ENCODE measurements at regions not wholly inside any gene's neighbourhood (a gene's known extent, or its start where the extent isn't known, plus 50 kb on each side); places are given as distances from the start of the nearest gene placed in this dataset.

DNA sequence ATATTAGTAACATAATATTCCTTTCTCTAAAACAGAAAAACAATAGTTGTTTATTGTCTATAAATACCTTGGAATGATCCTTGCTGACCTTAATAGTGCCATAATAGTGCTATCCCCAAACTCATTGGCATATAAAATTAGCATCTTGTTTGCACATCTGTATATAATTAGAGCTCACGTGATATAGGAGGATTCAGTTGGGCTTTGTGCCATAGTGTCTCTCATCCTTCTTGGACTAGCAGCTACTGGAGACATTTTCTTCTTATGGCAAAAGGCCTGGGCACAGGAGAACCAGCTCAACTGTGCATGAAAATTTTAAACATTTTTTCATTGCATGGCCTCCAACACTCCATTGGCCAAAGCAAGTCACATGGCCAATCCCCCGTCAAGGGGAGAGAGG is 342.5 kb downstream of the SPATA31D1 start:
- no peak for TF ChIP-seq POLR2AphosphoS5 (IDR thresholded peaks at IDR 0.05; ENCODE audit: low read depth, low read length)
- TF ChIP-seq TAF1 (IDR thresholded peaks at IDR 0.05; ENCODE audit: borderline replicate concordance, insufficient read depth, low read length): no peak
- TF ChIP-seq, protein P1, sequence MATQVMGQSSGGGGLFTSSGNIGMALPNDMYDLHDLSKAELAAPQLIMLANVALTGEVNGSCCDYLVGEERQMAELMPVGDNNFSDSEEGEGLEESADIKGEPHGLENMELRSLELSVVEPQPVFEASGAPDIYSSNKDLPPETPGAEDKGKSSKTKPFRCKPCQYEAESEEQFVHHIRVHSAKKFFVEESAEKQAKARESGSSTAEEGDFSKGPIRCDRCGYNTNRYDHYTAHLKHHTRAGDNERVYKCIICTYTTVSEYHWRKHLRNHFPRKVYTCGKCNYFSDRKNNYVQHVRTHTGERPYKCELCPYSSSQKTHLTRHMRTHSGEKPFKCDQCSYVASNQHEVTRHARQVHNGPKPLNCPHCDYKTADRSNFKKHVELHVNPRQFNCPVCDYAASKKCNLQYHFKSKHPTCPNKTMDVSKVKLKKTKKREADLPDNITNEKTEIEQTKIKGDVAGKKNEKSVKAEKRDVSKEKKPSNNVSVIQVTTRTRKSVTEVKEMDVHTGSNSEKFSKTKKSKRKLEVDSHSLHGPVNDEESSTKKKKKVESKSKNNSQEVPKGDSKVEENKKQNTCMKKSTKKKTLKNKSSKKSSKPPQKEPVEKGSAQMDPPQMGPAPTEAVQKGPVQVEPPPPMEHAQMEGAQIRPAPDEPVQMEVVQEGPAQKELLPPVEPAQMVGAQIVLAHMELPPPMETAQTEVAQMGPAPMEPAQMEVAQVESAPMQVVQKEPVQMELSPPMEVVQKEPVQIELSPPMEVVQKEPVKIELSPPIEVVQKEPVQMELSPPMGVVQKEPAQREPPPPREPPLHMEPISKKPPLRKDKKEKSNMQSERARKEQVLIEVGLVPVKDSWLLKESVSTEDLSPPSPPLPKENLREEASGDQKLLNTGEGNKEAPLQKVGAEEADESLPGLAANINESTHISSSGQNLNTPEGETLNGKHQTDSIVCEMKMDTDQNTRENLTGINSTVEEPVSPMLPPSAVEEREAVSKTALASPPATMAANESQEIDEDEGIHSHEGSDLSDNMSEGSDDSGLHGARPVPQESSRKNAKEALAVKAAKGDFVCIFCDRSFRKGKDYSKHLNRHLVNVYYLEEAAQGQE (IDR thresholded peaks at IDR 0.05; ENCODE audit: insufficient read depth in 1 of 2, low read depth in 2 of 2, low read length in 2 of 2): no peak
- TF ChIP-seq SIN3A (IDR thresholded peaks at IDR 0.05; ENCODE audit: borderline replicate concordance, insufficient read depth, low read length): no peak

All from PFSK-1 (cell line).